ENCODE measurements at regions not wholly inside any gene's neighbourhood (a gene's known extent, or its start where the extent isn't known, plus 50 kb on each side); places are given as distances from the start of the nearest gene placed in this dataset.

DNA sequence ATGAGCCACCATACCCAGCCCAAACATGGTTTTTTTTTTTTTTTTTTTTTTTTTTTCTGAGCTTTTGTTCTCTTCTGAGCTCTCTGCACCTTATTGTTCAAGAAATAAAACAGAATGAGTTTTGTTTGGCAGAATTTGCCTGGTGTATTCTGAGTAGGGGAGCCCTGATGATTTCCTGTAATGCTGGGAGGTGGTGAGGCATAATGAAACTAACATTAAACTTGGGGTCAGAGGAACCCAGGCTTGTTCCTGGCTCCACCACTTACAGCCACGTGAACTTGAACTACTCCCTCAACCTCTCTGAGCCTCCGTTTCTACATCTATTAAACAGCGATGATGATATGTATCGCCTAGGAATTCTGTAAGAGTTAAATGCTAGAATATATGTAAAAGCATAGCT is 276.3 kb upstream of the CRY1 start:
- TF ChIP-seq CTCF (IDR thresholded peaks at IDR 0.05 in 2 of 3, conservative IDR thresholded peaks at IDR 0.05 in 1 of 3; ENCODE audit: insufficient read depth in 2 of 3, low read depth in 1 of 3, low read length in 3 of 3): no peak
- no peak for TF ChIP-seq E4F1 (CRISPR knock-in tag; IDR thresholded peaks at IDR 0.05; ENCODE audit: borderline replicate concordance)
- no peak for TF ChIP-seq RAD21 (CRISPR knock-in tag; conservative IDR thresholded peaks at IDR 0.05 in 1 of 2, IDR thresholded peaks at IDR 0.05 in 1 of 2)
- no peak for TF ChIP-seq POLR2AphosphoS5 (IDR thresholded peaks at IDR 0.05; ENCODE audit: control insufficient read depth, insufficient read depth, low read depth, low read length)
